GM12892 (cell line): ENCODE measurements at regions not wholly inside any gene's neighbourhood (a gene's known extent, or its start where the extent isn't known, plus 50 kb on each side); places are given as distances from the start of the nearest gene placed in this dataset.

Source experiments
- POLR2A ChIP-seq: IDR thresholded peaks from 2 replicates; pipeline ENCODE4 v1.6.1; 2011; ENCODE audit warnings: low read depth, low read length, control low read depth
- TAF1 ChIP-seq: IDR thresholded peaks from 2 replicates; pipeline ENCODE4 v1.6.1; 2011; ENCODE audit warnings: low read depth, mild to moderate bottlenecking, control low read depth, low read length, borderline replicate concordance

DNA sequence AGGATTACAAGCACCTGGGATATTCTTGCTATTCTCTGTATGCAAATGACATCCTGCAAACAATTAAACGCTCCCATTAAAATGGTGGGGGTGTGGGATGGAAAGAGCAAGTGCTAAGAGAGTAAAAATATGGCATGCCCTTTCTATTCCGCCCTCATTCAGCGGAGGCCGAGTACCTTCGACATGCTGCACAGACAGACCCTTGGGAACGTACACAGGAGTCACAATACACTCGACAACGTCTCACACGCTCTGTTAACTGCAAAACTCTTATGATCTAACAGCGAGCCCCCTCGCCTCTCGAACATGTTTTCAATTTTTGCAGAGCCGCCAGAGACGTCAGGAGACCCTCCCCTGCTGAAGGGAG lies 322.2 kb downstream of the CEMIP2 start:
- TF ChIP-seq POLR2A (no peak), TAF1 (no peak)
